GM23338 (cell line): ENCODE measurements at regions not wholly inside any gene's neighbourhood (a gene's known extent, or its start where the extent isn't known, plus 50 kb on each side); places are given as distances from the start of the nearest gene placed in this dataset.

Experiments
- ATAC-seq: fragments of 200-7000 bp; cut with Tn5 transposase; 3 replicates; pipeline ENCODE4 v1.9.1; 2020
- DNase-seq: peaks from one replicate; pipeline ENCODE4 v3.0.0-alpha.2; 2015; ENCODE audit warnings: low spot score
- H2AFZ ChIP-seq: fragments of 200-600 bp; sonication (generic); 2 replicates; pipeline ENCODE4 v1.8.0; 2016; ENCODE audit warnings: antibody characterized with exemption, mild to moderate bottlenecking, moderate library complexity
- H3F3A ChIP-seq: fragments of 200-600 bp; sonication (generic); replicated peaks from 2 replicates; pipeline ENCODE4 v1.8.0; 2017; ENCODE audit warnings: antibody characterized with exemption, mixed run types, low read depth
- H3K27ac ChIP-seq: fragments of 200-600 bp; sonication (generic); 2 replicates; pipeline ENCODE4 v1.6.1; 2016; ENCODE audit warnings: low read depth
- H3K27me3 ChIP-seq: fragments of 200-600 bp; sonication (generic); 2 replicates; pipeline ENCODE4 v1.8.0; 2016; ENCODE audit warnings: mild to moderate bottlenecking, mixed run types, moderate library complexity; ENCODE audit not compliant: insufficient read depth
- H3K36me3 ChIP-seq: fragments of 200-600 bp; sonication (generic); 2 replicates; pipeline ENCODE4 v1.8.0; 2016; ENCODE audit warnings: mild to moderate bottlenecking; ENCODE audit not compliant: insufficient read depth
- H3K4me1 ChIP-seq: fragments of 200-600 bp; sonication (generic); 2 replicates; pipeline ENCODE4 v1.8.0; 2016; ENCODE audit warnings: mild to moderate bottlenecking, moderate library complexity; ENCODE audit not compliant: insufficient read depth
- H3K4me2 ChIP-seq: fragments of 200-600 bp; sonication (generic); 2 replicates; pipeline ENCODE4 v1.7.1; 2017; ENCODE audit warnings: mixed run types
- H3K4me3 ChIP-seq: fragments of 200-600 bp; sonication (generic); 2 replicates; pipeline ENCODE4 v1.6.1; 2016; ENCODE audit warnings: mixed run types
- H3K79me2 ChIP-seq: fragments of 200-600 bp; sonication (generic); replicated peaks from 2 replicates; pipeline ENCODE4 v1.8.0; 2017; ENCODE audit warnings: mild to moderate bottlenecking; ENCODE audit not compliant: insufficient read depth
- H3K9me2 ChIP-seq: fragments of 200-600 bp; sonication (generic); 2 replicates; pipeline ENCODE4 v1.8.0; 2017; ENCODE audit not compliant: insufficient read depth
- H4K20me1 ChIP-seq: fragments of 200-600 bp; sonication (generic); replicated peaks from 2 replicates; pipeline ENCODE4 v1.8.0; 2017; ENCODE audit warnings: mild to moderate bottlenecking; ENCODE audit not compliant: insufficient read depth
- H3K27ac Mint-ChIP-seq: 2 replicates; pipeline ENCODE4 v1.8.0; 2020; ENCODE audit warnings: inconsistent platforms, mild to moderate bottlenecking, moderate library complexity, mixed read lengths
- H3K27me3 Mint-ChIP-seq: 3 replicates; pipeline ENCODE4 v1.8.0; 2022; ENCODE audit warnings: low read depth, mild to moderate bottlenecking, moderate library complexity, mixed read lengths, inconsistent platforms; ENCODE audit not compliant: insufficient read depth, poor library complexity
- H3K36me3 Mint-ChIP-seq: 3 replicates; pipeline ENCODE4 v1.8.0; 2021; ENCODE audit warnings: low read depth, mild to moderate bottlenecking, inconsistent platforms, moderate library complexity, mixed read lengths
- H3K4me1 Mint-ChIP-seq: 3 replicates; pipeline ENCODE4 v1.8.0; 2020; ENCODE audit warnings: mild to moderate bottlenecking, inconsistent platforms, mixed read lengths
- H3K4me3 Mint-ChIP-seq: 3 replicates; pipeline ENCODE4 v1.8.0; 2021; ENCODE audit warnings: moderate library complexity, mild to moderate bottlenecking, inconsistent platforms, mixed read lengths
- H3K9me3 Mint-ChIP-seq: 3 replicates; pipeline ENCODE4 v1.8.0; 2020; ENCODE audit warnings: moderate library complexity, mild to moderate bottlenecking, inconsistent platforms, mixed read lengths
- CREB1 ChIP-seq: fragments of 250-450 bp; sonication (Bioruptor Pico); IDR thresholded peaks from 2 replicates; pipeline ENCODE4 v1.5.0; 2020; ENCODE audit warnings: low read depth, mild to moderate bottlenecking, moderate library complexity
- EZH2 ChIP-seq: fragments of 200-600 bp; sonication (generic); IDR thresholded peaks from one replicate; pipeline ENCODE4 v1.8.0; 2017; ENCODE audit warnings: antibody characterized with exemption, mild to moderate bottlenecking, low read depth; ENCODE audit not compliant: unreplicated experiment
- EZH2phosphoT487 ChIP-seq: fragments of 200-600 bp; sonication (generic); IDR thresholded peaks from one replicate; pipeline ENCODE4 v1.8.1; 2018; ENCODE audit warnings: antibody characterized with exemption; ENCODE audit not compliant: unreplicated experiment
- JUNB ChIP-seq: IDR thresholded peaks from one replicate; pipeline ENCODE4 v1.6.1; 2016; ENCODE audit warnings: antibody characterized with exemption; ENCODE audit not compliant: unreplicated experiment
- NANOG ChIP-seq: IDR thresholded peaks from 2 replicates; pipeline ENCODE4 v1.6.1; 2016; ENCODE audit warnings: antibody characterized with exemption, borderline replicate concordance
- POLR2AphosphoS5 ChIP-seq: IDR thresholded peaks from 2 replicates; pipeline ENCODE4 v1.6.1; 2016; ENCODE audit warnings: antibody characterized with exemption, low read depth
- REST ChIP-seq: IDR thresholded peaks from one replicate; pipeline ENCODE4 v1.6.1; 2018; ENCODE audit warnings: antibody characterized with exemption; ENCODE audit not compliant: unreplicated experiment
- STAT1 ChIP-seq: IDR thresholded peaks from one replicate; pipeline ENCODE4 v1.6.1; 2016; ENCODE audit warnings: antibody characterized with exemption; ENCODE audit not compliant: unreplicated experiment
- ZNF331 ChIP-seq: fragments of 250-450 bp; sonication (Bioruptor Pico); IDR thresholded peaks from 2 replicates; pipeline ENCODE4 v1.5.0; 2020; ENCODE audit warnings: low read depth, mild to moderate bottlenecking, moderate library complexity
- TF ChIP-seq, protein P1 (sequence below), 2 experiments: fragments of 200-600 bp in 1 of 2; sonication (generic) in 1 of 2; conservative IDR thresholded peaks; 2 replicates each; pipeline versions ENCODE4 v1.5.1 to v1.6.1; 2016 to 2017; ENCODE audit warnings: antibody characterized with exemption in 2 of 2, low read depth in 2 of 2, mild to moderate bottlenecking in 2 of 2, moderate library complexity in 1 of 2

DNA sequence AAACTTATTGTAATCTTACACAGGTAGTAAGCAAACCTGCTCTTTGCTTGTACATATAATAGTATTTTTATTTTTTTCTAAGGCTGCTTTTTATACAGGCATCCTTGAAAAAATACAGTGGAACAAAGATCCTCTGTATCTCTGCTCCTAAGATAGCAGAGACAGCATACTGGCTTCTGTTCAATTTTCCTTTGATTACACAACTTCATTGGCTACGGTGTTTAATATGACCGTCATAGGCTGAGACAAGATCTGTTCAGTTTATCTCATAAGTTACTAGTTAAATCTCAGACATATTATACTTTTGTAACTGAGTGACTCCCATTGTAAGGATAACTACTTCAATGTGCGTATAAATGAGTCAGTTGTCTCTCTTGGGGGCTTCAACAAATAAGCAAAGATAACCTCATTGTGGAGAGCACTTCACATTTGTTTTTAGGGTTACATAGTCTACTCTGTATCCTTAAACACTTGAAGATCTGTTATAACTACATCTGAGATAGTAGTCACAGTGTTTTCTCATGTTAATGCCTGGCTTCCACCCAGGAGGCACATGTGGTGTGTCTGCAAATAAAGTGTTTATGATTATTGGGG lies 166.1 kb downstream of the KDM5D start (continued):
- TF ChIP-seq REST (no peak), CREB1 (CRISPR knock-in tag) (no peak), NANOG (no peak)
- TF ChIP-seq, protein P1, sequence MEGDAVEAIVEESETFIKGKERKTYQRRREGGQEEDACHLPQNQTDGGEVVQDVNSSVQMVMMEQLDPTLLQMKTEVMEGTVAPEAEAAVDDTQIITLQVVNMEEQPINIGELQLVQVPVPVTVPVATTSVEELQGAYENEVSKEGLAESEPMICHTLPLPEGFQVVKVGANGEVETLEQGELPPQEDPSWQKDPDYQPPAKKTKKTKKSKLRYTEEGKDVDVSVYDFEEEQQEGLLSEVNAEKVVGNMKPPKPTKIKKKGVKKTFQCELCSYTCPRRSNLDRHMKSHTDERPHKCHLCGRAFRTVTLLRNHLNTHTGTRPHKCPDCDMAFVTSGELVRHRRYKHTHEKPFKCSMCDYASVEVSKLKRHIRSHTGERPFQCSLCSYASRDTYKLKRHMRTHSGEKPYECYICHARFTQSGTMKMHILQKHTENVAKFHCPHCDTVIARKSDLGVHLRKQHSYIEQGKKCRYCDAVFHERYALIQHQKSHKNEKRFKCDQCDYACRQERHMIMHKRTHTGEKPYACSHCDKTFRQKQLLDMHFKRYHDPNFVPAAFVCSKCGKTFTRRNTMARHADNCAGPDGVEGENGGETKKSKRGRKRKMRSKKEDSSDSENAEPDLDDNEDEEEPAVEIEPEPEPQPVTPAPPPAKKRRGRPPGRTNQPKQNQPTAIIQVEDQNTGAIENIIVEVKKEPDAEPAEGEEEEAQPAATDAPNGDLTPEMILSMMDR (conservative IDR thresholded peaks at IDR 0.05; ENCODE audit: low read depth in 2 of 2) = no peak

DNA sequence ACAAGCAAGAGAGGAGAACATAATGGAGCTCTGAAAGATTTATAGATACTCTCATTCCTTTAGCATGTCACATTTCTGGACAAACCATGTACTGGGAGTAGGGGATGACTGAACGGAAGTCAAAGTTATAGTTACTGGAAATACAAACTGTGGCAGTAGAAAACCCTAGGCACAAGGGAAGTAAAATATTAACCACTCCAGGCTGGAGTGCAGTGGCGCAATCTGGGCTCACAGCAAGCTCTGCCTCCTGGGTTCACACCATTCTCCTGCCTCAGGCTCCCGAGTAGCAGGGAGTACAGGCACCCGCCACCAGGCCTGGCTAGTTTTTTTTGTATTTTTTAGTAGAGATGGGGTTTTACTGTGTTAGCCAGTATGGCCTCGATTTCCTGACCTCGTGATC lies 167.3 kb downstream of the KDM5D start:
- Histone ChIP-seq H3F3A (no peaks in the 10 kb centered on the region), H3K27ac (no peak overlapping the region), H3K4me3 (no peak overlapping the region), H3K36me3 (no peaks in the 10 kb centered on the region), H3K27me3 (no peaks in the 10 kb centered on the region), H3K4me2 (no peak overlapping the region), H3K4me1 (0 out of 2 replicates have a peak, but pooled peaks cover 2% of the 10 kb centered on the region), H2AFZ (no peak overlapping the region), H3K79me2 (peaks cover 100% of the 10 kb centered on the region), H3K9me2 (no peaks in the 10 kb centered on the region), H4K20me1 (no peaks in the 10 kb centered on the region; the same call in 1 of the 2 replicates)
- DNase-seq (no peak), ATAC-seq (no peak)
- Mint-ChIP-seq H3K4me1 (peaks cover 14% of the 10 kb centered on the region; the same call in 2 of the 3 replicates), H3K27me3 (peaks cover 1% of the 10 kb centered on the region), H3K27ac (no peak overlapping the region), H3K36me3 (peaks cover 33% of the 10 kb centered on the region; the same call in 2 of the 3 replicates), H3K9me3 (peaks cover 3% of the 10 kb centered on the region; the same call in 2 of the 3 replicates), H3K4me3 (no peak overlapping the region)
- TF ChIP-seq EZH2phosphoT487 (no peak), NANOG (no peak), CREB1 (CRISPR knock-in tag) (no peak), EZH2 (no peak), REST (no peak), ZNF331 (no peak), JUNB (no peak), STAT1 (no peak), POLR2AphosphoS5 (no peak)
